HepG2 (cell line): ENCODE measurements at regions not wholly inside any gene's neighbourhood (a gene's known extent, or its start where the extent isn't known, plus 50 kb on each side); places are given as distances from the start of the nearest gene placed in this dataset.

Source experiments
- ARID4A ChIP-seq: sonication (generic); formaldehyde crosslinking; IDR thresholded peaks from 2 replicates; pipeline ENCODE4 v1.5.0; 2020; ENCODE audit warnings: mild to moderate bottlenecking, missing genetic modification reagents, borderline replicate concordance
- NFYC ChIP-seq: IDR thresholded peaks from 2 replicates; pipeline ENCODE4 v1.6.1; 2016; ENCODE audit warnings: missing genetic modification reagents, missing compliant biosample characterization
- POLR2AphosphoS2 ChIP-seq: IDR thresholded peaks from 2 replicates; pipeline ENCODE4 v1.6.1; 2011; ENCODE audit warnings: low read depth, low read length, improper control_type of control experiment
- ZNF121 ChIP-seq: sonication (generic); formaldehyde crosslinking; IDR thresholded peaks from 2 replicates; pipeline ENCODE4 v1.5.0; 2020; ENCODE audit warnings: mild to moderate bottlenecking, missing genetic modification reagents
- TF ChIP-seq, protein P1 (sequence below): sonication (generic); formaldehyde crosslinking; IDR thresholded peaks from 2 replicates; pipeline ENCODE4 v1.4.0; 2020; ENCODE audit warnings: missing genetic modification reagents

DNA sequence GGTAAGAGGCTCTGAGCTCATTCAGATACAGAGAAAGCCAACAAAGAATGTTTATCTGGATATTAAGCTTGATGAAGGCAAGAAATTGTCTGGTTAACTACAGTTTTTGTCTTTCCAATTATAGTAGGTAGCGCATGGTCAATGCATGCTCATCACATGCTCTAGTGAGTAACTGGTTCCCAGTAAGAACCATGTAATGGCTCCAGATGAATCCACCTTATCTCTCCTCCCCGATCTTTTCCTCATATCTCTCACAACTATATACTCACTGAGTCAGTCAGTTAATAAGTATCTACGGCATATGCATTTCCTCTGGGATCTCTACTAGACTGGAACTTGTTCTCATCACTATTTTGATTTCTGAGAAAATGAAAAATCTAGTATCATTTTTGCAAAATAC is 340.7 kb upstream of the DYNLRB2 start:
- no peak for TF ChIP-seq POLR2AphosphoS2
- TF ChIP-seq NFYC (CRISPR knock-in tag) = no peak
- TF ChIP-seq ARID4A (CRISPR knock-in tag) = no peak
- TF ChIP-seq, protein P1, sequence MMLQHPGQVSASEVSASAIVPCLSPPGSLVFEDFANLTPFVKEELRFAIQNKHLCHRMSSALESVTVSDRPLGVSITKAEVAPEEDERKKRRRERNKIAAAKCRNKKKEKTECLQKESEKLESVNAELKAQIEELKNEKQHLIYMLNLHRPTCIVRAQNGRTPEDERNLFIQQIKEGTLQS (CRISPR knock-in tag) = no peak
- TF ChIP-seq ZNF121 (CRISPR knock-in tag) = no peak
